ENCODE measurements at regions not wholly inside any gene's neighbourhood (a gene's known extent, or its start where the extent isn't known, plus 50 kb on each side); places are given as distances from the start of the nearest gene placed in this dataset.

DNA sequence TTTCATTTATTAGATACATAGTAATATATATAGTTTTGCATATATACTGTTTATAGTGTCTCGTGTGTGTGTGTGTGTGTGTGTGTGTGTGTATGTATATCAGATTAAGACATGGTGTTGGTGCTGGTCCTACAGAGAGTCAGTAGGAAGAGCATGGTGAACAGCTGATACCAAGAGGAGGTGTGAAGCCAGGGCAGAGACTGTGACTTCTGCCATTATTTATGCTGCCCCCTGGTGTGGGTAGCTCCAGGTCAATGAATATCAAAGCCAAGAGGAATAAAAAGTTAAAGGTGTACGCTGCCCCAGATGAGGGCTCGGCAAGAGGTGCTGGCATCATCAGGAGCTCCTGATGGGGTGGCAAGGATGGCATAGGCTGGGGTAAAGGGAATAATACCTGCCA lies 299.5 kb upstream of the RASGRP1 start:
- DNase-seq = no peak

DNA sequence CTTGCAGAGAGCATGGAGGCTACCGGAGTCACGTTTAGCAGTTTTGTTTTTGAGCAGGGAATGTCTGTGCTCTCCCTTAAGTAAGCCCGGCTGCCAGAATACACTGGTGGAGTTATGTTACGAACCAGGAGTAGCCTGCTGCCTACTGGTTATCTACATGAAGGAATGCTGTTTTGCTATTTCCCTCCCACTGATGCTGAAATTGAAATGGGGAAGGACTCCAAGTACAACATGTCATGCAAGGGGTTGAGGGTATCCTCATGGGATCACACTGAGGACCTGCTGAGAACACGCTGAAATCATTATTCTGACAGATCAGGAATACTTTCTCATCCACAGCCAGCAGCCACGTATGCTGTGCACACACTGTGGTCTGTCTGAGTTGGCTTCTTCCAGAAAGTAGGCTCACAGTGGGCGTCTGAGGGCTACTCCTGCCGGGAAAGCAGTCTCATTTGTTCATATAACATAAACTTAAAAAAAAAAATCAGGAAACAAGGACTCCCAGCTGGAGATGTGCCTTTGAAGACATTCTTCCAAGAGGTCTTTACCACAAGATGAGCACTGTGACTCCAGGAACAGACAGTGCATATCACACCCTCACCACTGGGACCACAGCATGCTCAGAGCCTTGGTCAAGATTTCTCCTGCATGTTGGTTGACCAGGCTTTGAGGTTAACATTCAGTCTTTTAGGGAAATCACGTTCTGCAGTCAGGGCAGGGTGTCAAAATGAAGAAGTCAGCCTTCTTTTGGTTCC lies 300.4 kb upstream of the RASGRP1 start:
- no peak for DNase-seq

DNA sequence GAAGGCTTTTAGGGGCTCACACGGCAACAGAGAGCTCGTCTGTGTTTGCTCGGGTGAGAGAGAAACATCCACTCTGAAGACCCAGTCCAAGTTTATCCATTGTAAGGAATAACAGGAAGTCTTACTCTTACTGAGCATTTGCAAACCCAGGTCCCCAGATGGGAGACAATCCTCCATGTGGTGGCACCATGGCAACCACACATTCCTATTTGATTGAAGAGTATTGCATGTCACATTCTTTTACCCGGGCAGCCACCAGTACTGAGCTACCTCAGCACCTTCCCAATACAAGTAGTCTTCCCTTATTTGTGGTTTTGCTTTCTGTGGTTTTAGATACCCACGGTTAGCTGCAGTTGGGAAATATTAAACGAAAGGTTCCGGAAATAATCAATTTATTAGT lies 302.9 kb upstream of the RASGRP1 start:
- DNase-seq = no peak

DNA sequence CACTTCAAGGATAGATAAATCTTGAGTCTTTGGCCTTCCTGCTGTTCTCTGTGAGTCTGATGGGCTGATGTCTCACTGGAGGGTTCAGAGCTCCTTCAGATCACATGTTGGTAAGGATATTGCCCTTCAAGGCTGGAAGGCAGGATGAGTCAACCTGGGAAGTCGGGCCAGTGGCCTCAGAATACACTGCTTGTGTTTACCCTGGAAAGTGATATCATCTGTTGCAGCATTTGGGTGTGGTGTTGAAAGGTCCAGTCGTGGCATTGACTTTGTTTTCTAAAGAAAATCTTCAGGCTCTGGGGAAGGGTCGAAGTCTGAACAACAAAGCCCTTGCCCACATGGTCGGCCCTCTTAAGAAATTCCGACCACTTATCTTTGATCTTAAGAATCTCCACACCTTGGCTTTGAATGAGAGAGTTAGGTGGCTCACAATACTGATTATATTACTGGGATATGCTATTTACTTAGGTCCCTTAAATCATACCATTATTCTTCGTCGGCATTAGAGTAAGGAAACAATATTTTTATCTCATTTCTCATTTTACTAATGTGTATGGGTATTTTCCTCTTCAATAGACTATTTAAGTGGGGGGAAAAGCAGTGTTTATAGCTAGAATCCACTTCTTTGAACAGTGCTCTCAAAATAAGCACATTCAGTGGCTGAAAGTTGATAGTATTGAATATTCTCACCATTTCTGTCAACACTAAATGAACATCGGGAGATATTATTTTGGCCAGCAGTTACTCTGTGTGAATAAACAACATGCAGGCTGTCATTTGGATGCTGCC lies 303.9 kb upstream of the RASGRP1 start:
- peak in 1 of 2 experiments; percentile 8 for DNase-seq

DNA sequence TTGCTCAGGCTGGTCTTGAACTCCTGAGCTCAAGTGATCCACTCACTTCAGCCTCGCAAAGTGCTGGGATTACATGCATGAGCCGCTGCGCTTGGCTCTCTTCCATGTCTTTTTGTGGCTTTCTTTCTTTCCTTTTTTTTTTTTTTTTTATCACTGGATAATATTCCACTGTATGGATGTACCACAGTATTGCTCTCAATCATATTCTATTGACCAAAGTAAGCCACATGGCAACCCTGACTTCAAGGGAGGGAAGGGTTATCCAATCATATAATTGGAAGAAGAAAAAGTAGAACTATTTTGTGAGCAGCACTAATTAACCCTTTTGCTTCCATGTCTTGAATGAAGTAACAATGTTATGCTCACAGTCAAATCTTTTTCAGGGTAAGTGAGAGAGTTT lies 307.0 kb upstream of the RASGRP1 start:
- DNase-seq = no peak

DNA sequence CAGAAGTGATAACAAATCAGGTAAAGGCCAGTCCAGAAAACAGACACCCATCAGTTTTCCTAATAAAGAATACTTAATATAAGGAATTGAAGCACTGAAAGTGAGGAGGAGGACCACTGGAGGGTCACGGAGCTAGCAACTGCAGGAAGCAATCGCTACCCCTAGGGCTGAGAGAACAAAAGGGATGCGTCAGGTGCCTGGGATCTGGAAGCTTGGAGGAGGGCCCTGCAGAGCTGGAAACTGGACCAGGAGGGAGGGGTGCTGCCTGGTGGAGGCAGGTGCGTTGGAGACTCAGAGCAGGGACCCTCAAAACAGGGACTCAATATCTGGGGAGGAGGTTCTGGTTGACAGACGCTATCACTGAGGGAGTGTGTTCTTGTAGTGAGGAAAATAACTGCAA lies 308.1 kb upstream of the RASGRP1 start:
- no peak for DNase-seq

DNA sequence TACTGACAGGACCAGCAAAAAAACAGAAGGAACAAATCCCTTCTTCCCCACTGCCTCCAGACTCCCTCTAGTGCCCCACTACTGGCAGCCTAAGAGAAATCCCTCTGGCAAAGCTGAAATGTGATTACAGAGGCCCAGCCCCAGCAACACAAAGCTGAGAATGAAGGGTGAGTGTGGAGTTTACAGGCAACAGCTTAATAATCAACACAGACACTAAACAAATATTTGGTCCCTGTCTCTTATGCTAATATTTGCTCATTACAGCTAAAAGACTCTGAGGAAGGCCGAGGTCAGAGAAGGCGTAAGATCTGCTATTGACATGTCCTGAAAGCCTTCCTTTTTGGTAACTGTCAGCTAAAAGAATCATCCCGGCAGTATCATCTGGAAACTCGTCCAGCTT lies 308.5 kb upstream of the RASGRP1 start:
- DNase-seq = no peak

DNA sequence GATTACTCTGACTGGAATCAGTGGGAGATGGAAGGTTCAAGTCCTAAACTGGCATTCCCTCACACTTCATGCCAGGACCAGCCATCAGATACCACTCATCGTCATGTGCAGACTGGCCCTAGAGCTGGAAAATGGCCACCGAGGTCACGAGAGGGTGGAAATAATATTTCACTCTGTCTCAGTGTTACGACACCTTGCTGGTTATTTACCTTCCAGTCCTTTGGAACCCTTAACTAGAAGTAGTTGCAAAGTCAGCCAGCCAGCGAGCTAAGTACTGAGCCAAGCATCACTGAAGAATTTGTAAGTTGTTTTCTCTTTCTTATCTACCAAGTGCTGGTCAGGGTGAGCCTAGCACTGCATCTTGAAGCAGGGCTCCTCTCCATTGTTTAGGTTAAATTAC lies 309.9 kb upstream of the RASGRP1 start:
- no peak for DNase-seq

DNA sequence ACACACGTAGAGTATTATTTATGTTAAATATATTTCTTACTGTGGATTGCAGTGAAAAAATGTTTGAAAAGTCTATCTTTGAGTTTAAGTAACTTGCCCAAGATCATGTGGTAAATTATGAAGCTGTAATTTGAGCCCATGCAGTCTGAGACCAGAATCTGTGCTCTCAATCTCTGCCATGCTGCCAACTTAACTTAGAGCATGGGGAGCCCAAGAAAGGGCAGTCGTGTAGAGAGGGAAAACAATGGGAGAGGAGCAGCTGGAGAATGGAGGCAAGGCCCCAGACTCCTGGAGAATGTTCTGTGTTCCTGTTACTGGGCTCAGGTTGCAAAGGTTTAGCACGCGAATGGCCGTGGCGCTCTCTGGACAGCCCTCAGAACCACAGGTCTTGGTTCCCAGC lies 311.6 kb upstream of the RASGRP1 start:
- no peak for DNase-seq

DNA sequence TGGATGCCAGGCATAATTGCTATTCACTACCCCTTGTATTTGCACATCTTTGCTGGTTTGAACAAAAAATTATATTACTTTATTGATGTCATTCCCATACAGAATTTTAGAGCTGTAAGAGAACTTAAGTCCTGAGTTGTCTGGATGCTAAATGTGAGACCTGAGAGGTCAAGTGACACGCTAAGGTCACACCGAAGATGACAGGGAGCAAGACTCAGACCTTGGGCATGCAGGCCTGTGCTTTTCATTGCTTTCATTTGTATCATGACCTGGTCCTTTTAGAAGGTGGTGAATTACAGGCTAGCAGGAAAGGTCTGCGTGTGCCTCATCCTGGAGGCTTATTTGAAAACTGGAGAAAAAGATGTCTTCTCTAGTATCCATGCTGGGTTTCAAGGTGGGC lies 312.0 kb upstream of the RASGRP1 start:
- no peak for DNase-seq

DNA sequence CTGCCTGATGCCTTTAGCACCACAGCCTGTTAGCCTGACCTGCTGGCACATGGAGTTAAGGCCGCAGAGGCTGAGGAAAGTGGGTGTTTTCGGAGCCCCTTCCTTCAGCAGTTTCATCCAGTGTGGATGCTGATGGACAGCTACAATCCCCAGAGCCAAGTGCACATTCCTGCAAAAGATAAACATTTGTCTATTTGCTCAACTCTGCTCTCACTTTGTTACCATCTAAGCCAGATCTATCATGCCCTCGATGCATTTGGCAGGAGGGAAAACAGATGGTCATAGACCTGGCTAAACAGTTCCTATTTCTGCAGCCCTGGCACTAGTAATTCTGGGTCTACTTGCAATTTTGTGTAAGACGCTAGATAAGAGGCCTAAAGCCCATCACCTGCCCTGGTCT lies 312.9 kb upstream of the RASGRP1 start:
- DNase-seq = no peak

DNA sequence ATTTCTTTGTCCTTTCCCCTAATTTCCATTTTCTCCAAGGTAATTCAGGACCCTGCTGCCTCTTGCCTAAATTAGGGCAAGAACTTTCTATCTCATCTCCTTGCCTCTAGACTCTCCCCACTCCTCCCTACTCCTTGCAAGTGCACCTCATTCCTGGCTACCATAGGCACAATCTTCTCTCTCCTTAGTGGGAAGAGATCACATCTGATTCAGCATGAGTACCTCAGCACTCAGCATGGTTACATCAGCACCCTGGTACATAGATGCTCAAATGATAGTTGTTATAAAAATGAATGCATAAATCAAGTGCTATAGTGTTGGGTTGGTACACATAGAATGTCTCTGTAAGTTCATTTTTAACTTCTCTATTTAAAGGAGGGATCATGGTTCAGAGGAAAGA lies 313.4 kb upstream of the RASGRP1 start:
- DNase-seq = no peak

DNA sequence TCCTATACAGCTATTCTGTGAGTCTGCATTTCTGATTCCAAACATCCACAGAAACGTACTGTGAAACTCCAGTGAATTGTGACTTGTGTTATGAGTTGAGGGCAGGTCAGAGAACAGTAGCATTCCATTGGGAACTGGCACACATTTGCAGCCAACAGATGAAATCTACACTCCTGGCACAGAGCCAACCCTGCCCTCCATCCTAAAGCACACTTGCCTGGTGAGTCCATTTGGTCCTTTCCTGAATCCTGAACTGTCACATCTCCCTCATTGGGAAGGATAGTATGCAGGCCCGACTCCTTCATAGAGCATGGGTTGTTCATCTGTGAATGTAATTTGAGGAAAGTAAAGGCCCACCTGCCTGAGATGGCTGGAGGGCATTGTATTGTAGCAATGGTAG lies 314.3 kb upstream of the RASGRP1 start:
- no peak for DNase-seq

DNA sequence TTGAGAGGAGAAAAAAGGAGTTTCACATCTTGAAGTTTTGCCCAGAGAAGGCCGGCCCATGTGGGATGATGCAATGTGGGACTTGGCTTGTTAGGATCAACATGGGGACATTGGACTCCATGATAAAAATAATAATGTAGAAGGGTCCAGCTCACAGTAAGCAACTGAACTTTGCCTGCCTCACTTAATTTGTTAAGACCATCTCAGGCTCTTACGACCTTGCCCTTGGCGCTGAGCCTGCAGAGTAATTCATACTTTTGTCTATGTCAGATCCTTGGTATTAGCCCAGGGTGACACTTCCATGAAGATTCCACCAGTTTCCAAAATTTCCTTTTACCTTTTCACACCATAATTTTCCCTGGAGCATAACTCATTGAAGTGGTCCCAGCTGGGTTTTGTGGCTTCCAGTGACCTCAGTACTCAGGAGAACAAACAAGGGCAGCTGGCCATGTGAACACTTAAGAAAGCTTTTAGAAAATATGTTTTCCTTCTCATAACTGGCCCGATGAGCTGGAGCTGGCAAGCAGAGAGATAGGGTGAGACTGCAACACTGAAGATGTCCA lies 315.4 kb upstream of the RASGRP1 start:
- DNase-seq = no peak

DNA sequence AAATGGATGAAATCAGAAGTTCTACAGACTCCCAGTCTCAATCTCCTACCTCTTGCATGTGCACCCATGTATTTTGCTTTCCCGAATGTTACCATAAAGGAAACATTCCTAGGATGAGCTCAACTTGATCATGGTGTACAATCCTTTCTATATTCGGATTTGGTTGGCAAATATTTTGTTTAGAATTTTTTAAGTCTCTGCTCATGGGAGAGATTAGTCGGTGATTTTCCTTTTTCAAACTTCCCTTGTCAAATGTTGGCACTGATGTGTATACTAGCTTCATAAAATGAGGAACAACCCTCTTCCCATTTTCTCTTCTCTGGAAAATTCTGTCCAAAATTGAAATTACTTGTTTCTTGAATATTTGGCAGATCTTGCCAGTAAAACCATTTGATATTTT lies 317.6 kb upstream of the RASGRP1 start:
- DNase-seq = no peak

DNA sequence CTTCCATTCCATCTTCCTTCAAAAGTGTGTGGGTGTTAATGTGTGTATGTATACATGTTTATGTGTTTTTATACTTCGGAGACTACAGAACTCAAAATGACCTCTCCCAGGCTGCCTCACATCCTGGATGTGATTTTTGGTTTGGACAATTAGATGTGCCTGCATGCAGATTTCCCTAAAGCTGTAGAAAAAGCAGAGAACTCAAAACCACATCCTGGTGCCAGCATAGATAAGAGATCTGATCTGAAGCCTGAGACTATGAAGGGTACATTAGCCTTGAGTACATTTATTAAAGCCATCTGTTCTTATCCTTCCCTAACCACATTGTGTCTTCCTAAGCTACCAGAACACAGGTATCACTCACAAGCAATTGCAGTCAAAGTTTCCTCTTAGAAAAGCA lies 319.4 kb upstream of the RASGRP1 start:
- DNase-seq = peak in 1 of 2 experiments; percentile 7

DNA sequence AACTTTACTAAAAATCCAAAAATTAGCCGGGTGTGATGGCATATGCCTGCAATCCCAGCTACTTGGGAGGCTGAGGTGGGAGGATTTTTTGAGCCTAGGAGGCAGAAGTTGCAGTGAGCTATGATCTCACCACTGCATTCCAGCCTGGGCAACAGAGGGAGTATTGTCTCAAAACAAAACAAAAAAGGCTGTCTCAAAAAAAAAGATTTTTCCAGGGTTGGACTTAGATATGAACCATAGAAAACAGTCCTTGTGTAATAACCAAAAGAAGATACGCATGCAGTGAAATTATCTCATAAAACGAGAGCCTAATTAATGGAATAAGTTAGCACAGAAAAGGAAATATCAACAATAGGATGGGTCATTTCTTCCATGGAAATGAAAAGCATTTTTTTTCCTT lies 320.4 kb upstream of the RASGRP1 start:
- no peak for DNase-seq

DNA sequence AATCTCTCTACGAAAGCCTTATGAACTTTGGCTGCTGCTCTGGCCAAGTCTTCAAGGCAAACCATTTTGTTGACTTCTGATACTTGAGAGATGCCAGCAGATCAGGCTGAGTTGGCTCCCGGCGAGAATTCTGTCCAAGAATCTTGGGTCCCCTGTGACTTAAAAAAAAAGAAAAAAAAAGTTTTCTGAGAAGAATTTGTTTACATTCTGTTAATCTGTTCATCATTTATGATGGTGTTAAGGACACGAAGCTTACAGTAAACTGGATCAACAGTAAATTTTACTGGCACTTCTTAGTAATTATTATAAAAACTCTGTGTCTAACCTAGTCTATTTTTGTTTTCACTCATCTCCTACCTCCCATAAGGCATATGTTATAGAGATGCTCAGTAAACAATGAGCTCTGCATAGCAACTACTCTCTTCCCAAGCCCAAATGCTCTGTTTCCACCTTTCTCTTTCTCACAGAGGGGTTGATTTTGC lies 320.9 kb upstream of the RASGRP1 start:
- DNase-seq = no peak

DNA sequence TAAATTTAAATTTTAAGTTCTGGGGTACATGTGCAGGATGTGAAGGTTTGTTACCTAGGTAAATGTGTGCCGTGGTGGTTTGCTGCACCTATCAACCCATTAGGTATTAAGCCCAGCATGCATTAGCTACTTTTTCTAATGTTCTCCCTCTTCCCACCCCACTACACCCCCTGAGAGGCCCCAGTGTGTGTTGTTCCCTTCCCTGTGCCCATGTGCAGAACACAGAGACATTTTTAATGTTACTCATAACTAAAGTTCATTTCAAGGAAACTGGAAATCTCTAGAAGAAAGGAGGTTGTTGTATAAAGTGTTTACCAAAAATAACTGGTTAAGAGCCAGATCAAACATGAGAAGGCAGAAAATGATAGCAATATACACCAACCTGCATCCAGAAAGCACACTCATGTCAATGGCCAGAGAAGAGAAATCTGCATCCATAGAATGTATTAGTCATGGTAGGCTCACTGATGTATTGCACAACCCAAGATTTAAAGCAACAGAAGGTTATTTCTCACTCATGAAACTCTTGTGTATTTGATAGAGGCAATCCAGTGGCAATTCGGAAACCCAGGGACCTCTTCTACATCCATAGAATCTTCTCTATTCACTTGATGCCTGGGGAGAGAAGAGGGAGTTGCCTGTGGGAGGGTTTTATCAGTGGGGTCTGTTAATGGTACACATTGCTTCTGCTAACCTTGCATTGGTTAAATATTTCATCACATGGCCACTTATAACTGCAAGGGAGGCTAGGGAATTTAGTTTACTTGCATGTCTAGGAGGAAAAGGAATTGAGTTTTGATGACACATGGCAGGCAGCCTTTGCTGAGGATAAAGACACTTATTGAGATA lies 321.9 kb upstream of the RASGRP1 start:
- peak in 1 of 2 experiments; percentile 8 for DNase-seq

DNA sequence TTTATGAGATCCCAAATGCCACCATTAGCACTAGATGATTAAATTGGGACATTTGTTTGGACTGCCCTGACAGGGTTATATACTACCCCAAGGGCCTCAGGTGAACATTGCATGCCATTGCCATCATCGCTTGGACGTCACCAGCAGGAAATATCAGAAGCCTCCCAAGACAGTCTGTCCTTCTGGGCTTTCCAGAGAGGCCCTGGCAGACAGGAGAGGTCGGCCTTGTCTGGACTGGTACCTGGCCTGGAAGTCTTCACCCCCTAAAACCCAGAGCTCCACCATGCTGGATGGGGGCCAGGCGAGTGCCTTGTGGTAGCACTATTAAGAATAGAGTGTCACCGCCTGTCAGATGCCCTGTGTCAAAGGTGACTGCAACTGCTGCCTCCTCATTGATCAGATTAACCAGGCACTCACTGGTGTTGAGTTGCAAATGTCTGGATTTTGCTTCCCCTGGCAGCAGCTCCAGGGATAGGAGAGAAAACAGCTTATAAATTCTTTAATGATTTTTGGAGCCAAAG lies 324.1 kb upstream of the RASGRP1 start:
- DNase-seq = no peak

DNA sequence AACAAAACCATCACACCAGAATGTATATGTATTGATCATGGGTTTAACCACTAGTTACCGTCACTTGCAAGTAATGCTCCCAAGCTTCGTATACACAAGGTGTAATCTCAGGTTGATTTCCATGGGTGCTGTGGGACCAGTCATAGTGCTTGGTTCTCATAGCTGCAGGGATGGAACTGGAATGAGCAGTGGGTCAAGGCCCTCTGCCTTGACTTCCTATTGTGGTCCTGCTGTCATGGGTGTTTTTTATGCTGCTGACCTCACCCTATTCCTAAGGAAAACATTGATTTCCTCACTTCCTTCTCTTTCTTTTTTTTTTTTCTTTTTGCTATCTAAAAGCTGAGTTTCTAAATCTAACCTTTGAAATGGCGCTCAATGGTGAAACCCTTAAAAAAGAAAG lies 325.6 kb upstream of the RASGRP1 start:
- DNase-seq = no peak

DNA sequence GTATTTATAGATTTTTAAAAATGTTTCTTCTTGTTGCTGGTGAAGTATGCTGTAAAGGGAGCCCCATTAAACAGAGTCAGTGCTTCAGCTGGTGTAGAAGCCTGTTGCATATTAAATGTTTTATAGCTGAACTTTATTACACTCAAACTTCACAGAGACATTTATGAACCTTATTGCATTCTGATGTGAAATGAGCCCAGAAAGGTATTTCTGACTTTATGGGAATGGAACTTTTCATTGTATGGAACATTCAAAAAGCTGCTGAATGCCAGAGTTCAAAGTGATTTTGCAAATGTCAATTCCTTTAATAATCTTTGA lies 329.3 kb upstream of the RASGRP1 start:
- DNase-seq = no peak
